ENCODE measurements at regions not wholly inside any gene's neighbourhood (a gene's known extent, or its start where the extent isn't known, plus 50 kb on each side); places are given as distances from the start of the nearest gene placed in this dataset.

DNA sequence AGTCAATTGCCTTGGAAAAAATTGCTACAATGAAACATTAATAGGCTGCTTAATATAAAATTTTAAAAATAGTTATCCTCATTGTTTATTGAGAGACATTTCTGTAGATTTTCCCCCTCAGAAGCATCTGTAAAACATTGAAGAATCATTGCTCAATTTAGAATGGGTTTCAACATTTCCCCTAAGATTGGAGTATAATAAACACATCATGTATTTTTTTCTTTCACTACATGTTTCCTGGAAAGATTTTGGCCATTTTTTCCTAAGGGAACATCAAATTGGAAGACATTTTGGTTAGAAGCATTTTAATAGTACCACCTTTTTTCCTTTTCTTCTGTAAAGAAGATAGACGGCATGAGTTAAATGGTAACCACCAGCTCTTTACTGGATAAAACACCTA is 443.2 kb upstream of the SPHKAP start:
- WGBS, result 91% methylated on average over 1 of the region's 1 CpG
- Histone ChIP-seq H3K9me3 (ENCODE audit: control insufficient read depth, low read length) (no peaks in the 10 kb centered on the region), H3K4me3 (ENCODE audit: low read length) (no peak overlapping the region), H3K4me1 (ENCODE audit: control insufficient read depth, insufficient read depth, low read length) (no peaks in the 10 kb centered on the region), H3K27ac (ENCODE audit: low read length) (no peak overlapping the region), H3K27me3 (ENCODE audit: control insufficient read depth, insufficient read depth) (no peaks in the 10 kb centered on the region)
- no peak for ATAC-seq
- intact Hi-C loops (cut with DNase I), result no loop called here
- DNase-seq, result no peak

DNA sequence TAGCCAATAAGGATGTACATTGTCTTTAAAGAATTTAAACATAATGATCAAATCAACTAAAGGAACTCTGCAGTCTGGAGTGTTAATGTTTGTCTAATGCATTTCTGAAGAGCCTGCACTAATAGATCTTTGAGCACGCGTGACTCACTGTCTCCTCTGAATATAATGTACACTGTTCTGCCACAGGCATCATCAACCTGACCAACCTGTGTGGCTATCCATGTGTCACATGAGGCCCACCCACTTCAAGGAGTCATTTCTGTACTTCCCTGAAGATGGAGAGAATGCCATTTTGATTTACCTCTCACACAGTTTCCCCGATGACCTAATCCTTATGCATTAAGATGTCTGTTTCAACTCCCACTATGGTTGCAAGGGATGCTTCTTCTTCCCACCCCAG is 434.0 kb upstream of the SPHKAP start:
- intact Hi-C loops (cut with DNase I), result no loop called here
- no peaks in the 10 kb centered on the region for H3K9me3 ChIP-seq (ENCODE audit: control insufficient read depth, low read length)
- no peaks in the 10 kb centered on the region for H3K4me1 ChIP-seq (ENCODE audit: control insufficient read depth, insufficient read depth, low read length)
- no peak for ATAC-seq
- 96% methylated on average over 3 of the region's 3 CpGs for WGBS
- no peak overlapping the region for H3K27ac ChIP-seq (ENCODE audit: low read length)
- no peak overlapping the region for H3K4me3 ChIP-seq (ENCODE audit: low read length)
- H3K27me3 ChIP-seq (ENCODE audit: control insufficient read depth, insufficient read depth), result no peaks in the 10 kb centered on the region
- DNase-seq, result no peak

DNA sequence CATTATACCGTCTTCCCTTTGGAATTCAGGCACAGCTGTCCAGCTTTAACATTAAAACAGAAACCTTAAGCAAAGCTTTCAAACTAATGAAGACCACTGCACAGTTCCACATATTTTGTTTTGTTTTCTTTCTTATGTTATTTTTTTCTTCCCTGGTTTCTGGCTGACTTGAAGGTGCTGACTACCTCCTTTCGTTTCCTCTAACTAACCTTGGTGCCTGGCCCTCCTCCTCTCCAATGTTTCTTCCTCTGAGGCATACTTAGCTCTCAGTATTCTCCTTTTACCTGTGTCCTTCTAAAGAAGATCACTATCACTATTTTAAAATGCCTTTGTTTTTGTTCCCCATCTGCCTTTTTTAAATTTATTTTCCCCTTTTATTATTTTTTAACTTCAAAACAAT is 433.3 kb upstream of the SPHKAP start:
- intact Hi-C loops (cut with DNase I), result no loop called here
- H3K27ac ChIP-seq (ENCODE audit: low read length), result no peak overlapping the region
- H3K4me3 ChIP-seq (ENCODE audit: low read length), result no peak overlapping the region
- ATAC-seq (no peak), DNase-seq (no peak)
- H3K27me3 ChIP-seq (ENCODE audit: control insufficient read depth, insufficient read depth), result no peaks in the 10 kb centered on the region
- 64% methylated on average over 2 of the region's 2 CpGs for WGBS
- no peaks in the 10 kb centered on the region for H3K4me1 ChIP-seq (ENCODE audit: control insufficient read depth, insufficient read depth, low read length)
- no peaks in the 10 kb centered on the region for H3K9me3 ChIP-seq (ENCODE audit: control insufficient read depth, low read length)

DNA sequence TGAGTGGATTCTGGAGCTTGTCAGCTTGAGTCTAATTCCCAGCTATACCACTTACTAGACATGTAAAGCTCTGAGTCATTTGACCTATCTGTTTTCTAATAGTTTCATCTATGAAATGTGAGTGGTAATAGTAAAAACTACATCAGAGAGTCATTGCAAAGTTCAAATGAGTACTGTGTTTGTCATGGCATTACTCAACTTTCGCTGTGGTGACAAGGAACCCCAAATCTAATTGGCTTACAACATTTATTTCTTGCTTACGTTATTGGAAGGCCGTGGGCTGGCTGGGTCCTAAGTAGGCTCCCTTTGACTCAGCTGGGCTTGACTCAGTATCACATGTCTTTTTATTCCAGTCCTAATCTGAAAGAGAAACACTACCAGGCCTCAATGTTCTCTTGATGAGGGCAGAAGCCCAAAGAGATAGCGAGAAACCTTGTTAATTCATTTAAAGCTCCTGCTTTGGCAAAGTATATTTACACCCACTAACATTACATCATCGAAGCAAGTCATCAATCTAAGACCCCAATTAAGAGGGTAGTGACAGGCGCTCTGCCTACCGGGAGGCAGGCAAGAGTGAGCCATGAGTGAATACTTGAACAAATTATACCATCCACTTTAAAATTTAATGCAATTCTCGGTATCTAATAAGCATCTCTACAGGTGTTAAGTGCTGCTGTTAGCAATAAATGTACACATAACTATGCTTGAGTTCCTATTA is 431.8 kb upstream of the SPHKAP start:
- Histone ChIP-seq H3K27me3 (ENCODE audit: control insufficient read depth, insufficient read depth) (no peaks in the 10 kb centered on the region), H3K27ac (ENCODE audit: low read length) (no peak overlapping the region), H3K4me1 (ENCODE audit: control insufficient read depth, insufficient read depth, low read length) (no peaks in the 10 kb centered on the region), H3K9me3 (ENCODE audit: control insufficient read depth, low read length) (no peaks in the 10 kb centered on the region), H3K4me3 (ENCODE audit: low read length) (no peak overlapping the region)
- no peak for ATAC-seq
- 80% methylated on average over 8 of the region's 8 CpGs for WGBS
- DNase-seq, result no peak
- intact Hi-C loops (cut with DNase I), result no loop called here

DNA sequence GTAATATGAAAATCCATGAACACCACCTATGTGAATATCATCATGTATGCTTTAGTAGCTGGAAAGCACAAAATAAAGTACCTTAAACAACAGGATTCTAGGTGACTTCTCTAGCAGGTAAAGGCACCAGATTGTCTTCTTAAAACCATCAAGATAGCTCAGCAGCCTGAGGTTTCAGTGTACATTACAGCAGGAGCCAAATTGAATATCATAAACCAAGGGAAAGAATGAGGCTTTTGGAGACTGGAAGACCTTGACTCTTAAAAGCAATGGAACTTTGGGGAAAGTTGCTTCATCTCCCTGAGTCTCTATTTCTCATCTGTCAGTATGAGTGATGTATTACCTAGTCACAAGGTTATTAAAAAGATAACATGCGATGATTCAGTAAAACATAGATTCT is 429.7 kb upstream of the SPHKAP start:
- ATAC-seq (no peak), DNase-seq (no peak)
- no peak overlapping the region for H3K27ac ChIP-seq (ENCODE audit: low read length)
- no peaks in the 10 kb centered on the region for H3K4me1 ChIP-seq (ENCODE audit: control insufficient read depth, insufficient read depth, low read length)
- WGBS, result 90% methylated on average over 1 of the region's 1 CpG
- no peaks in the 10 kb centered on the region for H3K9me3 ChIP-seq (ENCODE audit: control insufficient read depth, low read length)
- H3K27me3 ChIP-seq (ENCODE audit: control insufficient read depth, insufficient read depth), result no peaks in the 10 kb centered on the region
- intact Hi-C loops (cut with DNase I), result no loop called here
- H3K4me3 ChIP-seq (ENCODE audit: low read length), result no peak overlapping the region

DNA sequence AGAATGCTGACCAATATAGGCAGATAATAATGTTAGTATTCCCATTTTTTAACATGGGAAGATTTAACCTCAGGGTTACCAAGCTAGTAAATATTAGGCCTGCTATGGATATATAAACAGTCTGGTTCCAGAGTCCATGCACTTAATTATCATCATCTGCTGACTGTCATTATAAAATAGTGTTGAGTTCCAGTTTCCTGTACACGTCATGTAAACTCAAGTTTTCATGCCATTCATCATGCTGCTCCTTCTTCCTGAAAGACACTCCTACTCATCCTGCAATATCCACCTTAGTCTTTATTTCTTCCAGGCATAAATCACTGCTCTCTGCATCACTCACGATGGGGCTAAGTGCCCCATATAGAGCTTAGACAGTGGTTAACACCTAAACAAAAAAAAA is 420.8 kb upstream of the SPHKAP start:
- no peak overlapping the region for H3K4me3 ChIP-seq (ENCODE audit: low read length)
- H3K27ac ChIP-seq (ENCODE audit: low read length), result no peak overlapping the region
- H3K27me3 ChIP-seq (ENCODE audit: control insufficient read depth, insufficient read depth), result no peaks in the 10 kb centered on the region
- H3K4me1 ChIP-seq (ENCODE audit: control insufficient read depth, insufficient read depth, low read length), result no peaks in the 10 kb centered on the region
- ATAC-seq (no peak), DNase-seq (no peak)
- WGBS, result 52% methylated on average over 2 of the region's 2 CpGs
- intact Hi-C loops (cut with DNase I), result no loop called here
- no peaks in the 10 kb centered on the region for H3K9me3 ChIP-seq (ENCODE audit: control insufficient read depth, low read length)

DNA sequence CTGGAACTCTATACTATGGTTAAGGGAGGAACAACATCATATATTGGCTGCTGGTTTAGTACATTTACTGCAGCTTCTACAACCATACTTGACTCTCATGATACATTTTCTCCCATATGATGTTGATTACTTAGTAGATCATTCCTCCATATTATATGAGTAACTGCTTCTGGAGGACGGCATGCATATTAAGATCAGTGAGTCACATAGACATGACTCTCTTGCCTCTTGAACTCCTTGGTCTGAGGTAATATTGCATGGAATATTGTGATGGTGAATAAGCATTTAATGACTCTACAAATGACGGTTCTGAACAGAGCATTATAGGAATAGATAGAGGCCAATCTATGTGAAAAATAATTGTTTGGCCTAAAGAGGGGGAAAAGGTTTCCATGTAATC is 418.8 kb upstream of the SPHKAP start:
- Histone ChIP-seq H3K27me3 (ENCODE audit: control insufficient read depth, insufficient read depth) (no peaks in the 10 kb centered on the region), H3K4me3 (ENCODE audit: low read length) (no peak overlapping the region), H3K27ac (ENCODE audit: low read length) (no peak overlapping the region), H3K4me1 (ENCODE audit: control insufficient read depth, insufficient read depth, low read length) (no peaks in the 10 kb centered on the region), H3K9me3 (ENCODE audit: control insufficient read depth, low read length) (no peaks in the 10 kb centered on the region)
- no peak for ATAC-seq
- WGBS, result 86% methylated on average over 2 of the region's 2 CpGs
- intact Hi-C loops (cut with DNase I), result no loop called here
- DNase-seq, result no peak

DNA sequence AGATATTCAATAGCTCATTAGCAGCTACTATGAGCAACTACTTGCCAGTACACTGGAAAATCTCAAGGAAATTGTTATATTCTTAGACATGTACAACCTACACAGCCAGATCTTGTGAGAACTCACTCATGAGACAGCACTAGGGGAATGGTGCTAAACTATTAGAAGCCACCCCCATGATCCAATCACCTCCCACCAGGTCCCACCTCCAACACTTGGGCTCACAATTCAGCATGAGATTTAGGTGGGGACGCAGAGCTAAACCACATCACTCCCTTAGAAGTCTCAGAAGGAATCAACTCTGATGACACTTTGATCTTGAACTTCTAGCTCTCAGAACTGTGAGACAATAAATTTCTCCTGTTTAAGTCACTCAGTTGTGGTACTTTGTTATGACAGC is 418.3 kb upstream of the SPHKAP start:
- DNase-seq, result no peak
- no peak overlapping the region for H3K27ac ChIP-seq (ENCODE audit: low read length)
- ATAC-seq, result no peak
- no peaks in the 10 kb centered on the region for H3K27me3 ChIP-seq (ENCODE audit: control insufficient read depth, insufficient read depth)
- intact Hi-C loops (cut with DNase I), result no loop called here
- WGBS, result 93% methylated on average over 1 of the region's 1 CpG
- H3K4me3 ChIP-seq (ENCODE audit: low read length), result no peak overlapping the region
- no peaks in the 10 kb centered on the region for H3K4me1 ChIP-seq (ENCODE audit: control insufficient read depth, insufficient read depth, low read length)
- H3K9me3 ChIP-seq (ENCODE audit: control insufficient read depth, low read length), result no peaks in the 10 kb centered on the region

DNA sequence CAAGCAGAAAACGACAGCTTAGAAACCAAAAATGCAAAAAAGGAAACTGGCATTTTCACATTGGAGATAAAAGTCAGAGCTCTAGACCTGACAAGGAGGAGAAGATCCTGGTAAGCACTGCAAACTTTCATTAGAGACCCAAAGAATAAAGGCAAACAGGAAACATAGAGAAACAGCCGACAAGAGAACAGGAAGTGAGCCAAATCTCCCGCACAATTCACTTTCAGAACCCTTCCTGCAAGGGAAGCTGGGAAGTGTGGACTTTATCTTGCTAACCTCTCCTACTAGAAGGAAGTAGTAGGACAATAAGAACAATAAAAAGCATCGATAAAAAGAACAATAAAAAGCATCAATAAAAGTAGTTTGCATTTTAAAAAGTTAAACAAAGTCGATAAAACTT is 417.8 kb upstream of the SPHKAP start:
- Histone ChIP-seq H3K9me3 (ENCODE audit: control insufficient read depth, low read length) (no peaks in the 10 kb centered on the region), H3K4me1 (ENCODE audit: control insufficient read depth, insufficient read depth, low read length) (no peaks in the 10 kb centered on the region), H3K4me3 (ENCODE audit: low read length) (no peak overlapping the region), H3K27me3 (ENCODE audit: control insufficient read depth, insufficient read depth) (no peaks in the 10 kb centered on the region), H3K27ac (ENCODE audit: low read length) (no peak overlapping the region)
- WGBS, result 54% methylated on average over 5 of the region's 5 CpGs
- DNase-seq (no peak), ATAC-seq (no peak)
- intact Hi-C loops (cut with DNase I), result no loop called here

DNA sequence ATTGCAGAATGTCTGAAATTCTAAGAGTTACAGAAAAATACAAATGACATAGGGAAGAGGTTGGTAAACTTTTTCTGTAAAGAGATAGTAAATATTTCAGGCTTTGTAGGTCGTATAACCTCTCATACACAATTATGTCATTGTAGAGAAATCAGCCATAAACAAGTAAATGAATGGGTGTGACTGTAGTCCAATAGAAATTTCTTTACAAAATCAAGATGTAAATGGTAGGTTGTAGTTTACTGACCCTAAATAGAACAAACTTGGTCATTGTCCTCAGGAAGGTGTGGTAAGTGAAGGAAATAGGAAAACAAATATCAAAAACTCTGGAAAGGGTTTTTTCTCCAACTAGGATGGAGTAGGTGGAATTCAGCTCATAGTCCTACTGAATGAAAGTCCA is 415.5 kb upstream of the SPHKAP start:
- 0% methylated on average over 1 of the region's 1 CpG for WGBS
- H3K4me3 ChIP-seq (ENCODE audit: low read length), result no peak overlapping the region
- H3K9me3 ChIP-seq (ENCODE audit: control insufficient read depth, low read length), result no peaks in the 10 kb centered on the region
- no peak for DNase-seq
- intact Hi-C loops (cut with DNase I), result no loop called here
- H3K27ac ChIP-seq (ENCODE audit: low read length), result no peak overlapping the region
- H3K27me3 ChIP-seq (ENCODE audit: control insufficient read depth, insufficient read depth), result no peaks in the 10 kb centered on the region
- H3K4me1 ChIP-seq (ENCODE audit: control insufficient read depth, insufficient read depth, low read length), result no peaks in the 10 kb centered on the region
- no peak for ATAC-seq

DNA sequence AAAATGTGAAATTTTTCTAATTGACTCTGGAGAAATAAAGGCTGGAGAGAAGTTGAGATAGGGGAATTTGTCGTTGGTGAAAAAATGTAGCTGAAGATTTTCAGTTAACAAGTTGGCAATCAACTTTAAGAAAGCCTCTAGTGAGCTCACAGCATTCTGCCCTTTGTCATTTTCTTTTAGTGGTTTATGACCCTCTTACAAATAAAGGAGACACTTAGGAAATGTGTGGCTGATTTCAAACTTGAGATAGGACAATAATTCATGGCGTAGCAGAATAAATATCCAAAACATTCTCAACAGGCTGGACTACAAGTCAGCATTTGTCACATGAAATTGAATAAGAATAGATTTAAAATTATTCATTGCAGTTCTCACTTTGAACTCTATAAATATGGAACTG is 412.5 kb upstream of the SPHKAP start:
- H3K27me3 ChIP-seq (ENCODE audit: control insufficient read depth, insufficient read depth), result no peaks in the 10 kb centered on the region
- H3K27ac ChIP-seq (ENCODE audit: low read length), result no peak overlapping the region
- no peaks in the 10 kb centered on the region for H3K9me3 ChIP-seq (ENCODE audit: control insufficient read depth, low read length)
- intact Hi-C loops (cut with DNase I), result no loop called here
- H3K4me1 ChIP-seq (ENCODE audit: control insufficient read depth, insufficient read depth, low read length), result no peaks in the 10 kb centered on the region
- 35% methylated on average over 2 of the region's 2 CpGs for WGBS
- no peak overlapping the region for H3K4me3 ChIP-seq (ENCODE audit: low read length)
- DNase-seq (no peak), ATAC-seq (no peak)

DNA sequence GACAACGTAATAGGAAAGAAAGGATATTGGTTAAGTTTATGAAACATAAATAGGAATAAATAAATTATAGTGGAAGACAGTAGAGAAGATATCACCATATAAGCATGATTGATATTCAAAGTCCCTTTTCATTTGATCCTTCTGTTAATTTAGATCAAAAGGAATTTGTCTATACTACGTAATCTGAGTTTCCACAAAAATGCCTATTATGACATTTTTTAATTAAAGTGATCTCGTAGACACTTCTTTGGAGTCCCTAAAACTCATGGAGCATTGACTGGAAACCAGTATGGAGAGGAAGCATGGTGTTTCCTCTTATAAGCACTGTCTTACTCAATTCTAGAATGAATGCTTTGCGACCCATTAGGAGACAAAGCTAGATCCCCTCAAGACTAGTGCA is 411.4 kb upstream of the SPHKAP start:
- DNase-seq (no peak), ATAC-seq (no peak)
- H3K27me3 ChIP-seq (ENCODE audit: control insufficient read depth, insufficient read depth), result no peaks in the 10 kb centered on the region
- H3K4me1 ChIP-seq (ENCODE audit: control insufficient read depth, insufficient read depth, low read length), result no peaks in the 10 kb centered on the region
- no peaks in the 10 kb centered on the region for H3K9me3 ChIP-seq (ENCODE audit: control insufficient read depth, low read length)
- no peak overlapping the region for H3K27ac ChIP-seq (ENCODE audit: low read length)
- intact Hi-C loops (cut with DNase I), result no loop called here
- H3K4me3 ChIP-seq (ENCODE audit: low read length), result no peak overlapping the region
- 46% methylated on average over 4 of the region's 4 CpGs for WGBS

Measured in right cardiac atrium (tissue), 5 donors.